ENCODE measurements at regions not wholly inside any gene's neighbourhood (a gene's known extent, or its start where the extent isn't known, plus 50 kb on each side); places are given as distances from the start of the nearest gene placed in this dataset.

DNA sequence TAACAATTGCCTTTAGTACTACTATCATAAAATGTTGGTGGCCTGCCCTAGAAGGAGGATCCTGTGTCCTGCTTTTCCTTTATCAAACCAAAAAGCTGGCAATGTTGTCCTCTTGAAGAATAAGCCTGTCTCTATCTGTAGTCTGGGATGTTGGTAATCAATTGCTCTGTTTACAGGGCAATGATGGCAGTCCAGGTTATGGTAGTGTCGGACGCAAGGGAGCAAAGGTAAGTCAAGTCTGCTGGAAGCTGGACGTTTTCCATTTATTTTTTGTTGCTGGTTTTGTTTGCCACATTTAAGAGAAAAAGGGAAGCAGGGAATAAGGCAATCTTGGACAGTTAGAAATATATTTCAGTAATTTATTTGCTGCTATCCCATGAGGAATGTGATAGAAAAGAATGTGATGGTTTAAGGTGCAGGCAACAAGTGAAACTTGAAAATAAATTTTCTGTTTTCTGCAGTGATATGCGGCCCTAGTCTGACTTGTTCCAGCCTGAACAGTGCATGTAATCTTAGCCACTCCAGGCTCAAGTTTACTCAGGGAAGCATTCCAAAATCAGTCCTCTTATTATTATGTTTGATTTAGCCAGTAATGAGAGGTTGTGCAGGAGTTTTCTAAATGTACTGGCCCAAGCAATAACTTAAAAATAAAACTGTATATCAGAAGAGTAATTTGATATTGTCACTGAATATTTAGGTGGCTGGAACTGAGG is 110.3 kb downstream of the COL6A6 start:
- DNase-seq (ENCODE audit: low spot score): no peak
- no peak for TF ChIP-seq CTCF (IDR thresholded peaks at IDR 0.05; ENCODE audit: extremely low read depth, missing control alignments)

GRCh38 chr3:130627882-130628281 is 110.9 kb downstream of the COL6A6 start:
- TF ChIP-seq CTCF (IDR thresholded peaks at IDR 0.05; ENCODE audit: extremely low read depth, missing control alignments): no peak
- no peak for DNase-seq (ENCODE audit: low spot score)

All from GM20000 (cell line).